ENCODE measurements at regions not wholly inside any gene's neighbourhood (a gene's known extent, or its start where the extent isn't known, plus 50 kb on each side); places are given as distances from the start of the nearest gene placed in this dataset.

DNA sequence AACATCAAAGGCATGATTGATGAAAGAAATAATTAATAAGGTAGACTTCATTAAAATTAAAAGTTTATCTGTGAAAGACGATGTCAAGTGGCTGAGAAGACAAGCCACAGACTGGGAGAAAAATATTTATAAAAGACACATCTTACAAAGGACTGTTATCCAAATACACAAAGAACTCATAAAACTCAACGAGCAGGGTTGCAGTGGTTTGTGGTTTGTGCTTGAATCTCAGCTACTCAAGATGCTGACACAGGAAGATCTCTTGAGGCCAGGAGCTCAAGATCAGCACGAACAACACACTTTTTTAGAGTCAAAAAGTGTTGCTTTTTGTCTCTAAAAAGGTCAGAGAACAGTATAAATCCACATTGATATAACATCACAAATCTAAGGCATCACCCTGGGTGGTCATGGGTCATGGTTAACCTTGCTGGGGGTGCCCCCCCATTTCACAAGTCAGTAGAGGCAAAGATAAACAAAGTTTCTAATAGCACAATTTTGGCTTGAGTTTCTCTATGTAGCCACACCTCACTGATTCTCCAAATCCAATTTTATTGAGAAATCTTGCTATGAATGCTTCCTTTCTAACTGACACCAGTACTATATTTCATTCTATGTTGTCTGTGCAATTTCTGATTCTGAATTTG, 342.9 kb upstream of the RPS23 start (continued):
- TF ChIP-seq, protein P1, sequence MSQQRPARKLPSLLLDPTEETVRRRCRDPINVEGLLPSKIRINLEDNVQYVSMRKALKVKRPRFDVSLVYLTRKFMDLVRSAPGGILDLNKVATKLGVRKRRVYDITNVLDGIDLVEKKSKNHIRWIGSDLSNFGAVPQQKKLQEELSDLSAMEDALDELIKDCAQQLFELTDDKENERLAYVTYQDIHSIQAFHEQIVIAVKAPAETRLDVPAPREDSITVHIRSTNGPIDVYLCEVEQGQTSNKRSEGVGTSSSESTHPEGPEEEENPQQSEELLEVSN (IDR thresholded peaks at IDR 0.05; ENCODE audit: borderline replicate concordance in 1 of 2, extremely low read depth in 1 of 2, insufficient read depth in 1 of 2, insufficient read length in 1 of 2, low read depth in 1 of 2, low read length in 1 of 2, poor library complexity in 1 of 2, severe bottlenecking in 1 of 2) = no peak
- TF ChIP-seq JUND (IDR thresholded peaks at IDR 0.05; ENCODE audit: borderline replicate concordance, low read depth, low read length) (no peak), JUND (tag; IDR thresholded peaks at IDR 0.05; ENCODE audit: borderline replicate concordance, low read depth, low read length) (no peak), RBM17 (IDR thresholded peaks at IDR 0.05; ENCODE audit: borderline replicate concordance, low read depth, low read length) (no peak)

DNA sequence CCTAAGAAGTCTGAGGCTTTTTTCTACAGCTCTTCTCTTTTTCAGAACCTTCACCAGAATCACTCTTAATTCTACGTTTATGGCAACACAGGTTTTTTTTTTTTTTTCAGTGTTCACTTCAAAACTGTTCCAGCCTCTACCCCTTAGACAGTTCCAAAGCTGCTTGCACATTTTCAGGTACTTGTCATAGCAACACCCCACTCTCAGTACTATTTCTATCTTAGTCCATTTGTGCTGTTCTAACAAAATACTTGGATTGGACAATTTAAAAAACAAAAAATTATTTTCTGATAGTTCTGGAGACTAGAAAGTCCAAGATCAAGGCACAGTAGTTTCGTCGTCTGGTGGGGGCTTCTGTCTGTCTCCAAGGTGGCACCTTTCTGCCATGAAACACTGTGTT, 340.9 kb upstream of the RPS23 start:
- in situ Hi-C loops (cut with MboI) = no loop called here
- ATAC-seq (no peak), DNase-seq (ENCODE audit: extremely low read depth in 1 of 4, low spot score in 3 of 4) (no peak), FAIRE-seq (no peak)
- H3K4me3 ChIP-seq = no peak overlapping the region
- 3% methylated on average over 3 of the region's 3 CpGs for WGBS (ENCODE audit: insufficient coverage, low coverage, missing lambda C conversion rate)
- no peak overlapping the region for H3K27ac ChIP-seq (ENCODE audit: extremely low read depth, low read depth, low read length)
- H2AFZ ChIP-seq (ENCODE audit: low read depth, low read length) = no peak overlapping the region
- no peaks in the 10 kb centered on the region for H4K20me1 ChIP-seq (replicated peaks; ENCODE audit: control insufficient read depth, insufficient read depth, low read length)
- ChIA-PET POLR2A (no interaction called here), CTCF (ENCODE audit: low intra/inter-chr PET ratio) (no interaction called here)
- H3K4me2 ChIP-seq (ENCODE audit: insufficient read depth, low read length) = no peak overlapping the region
- no peak overlapping the region for H3K9ac ChIP-seq (ENCODE audit: insufficient read depth in 1 of 2, low read depth in 2 of 2, low read length in 2 of 2)
- TF ChIP-seq, protein P2, sequence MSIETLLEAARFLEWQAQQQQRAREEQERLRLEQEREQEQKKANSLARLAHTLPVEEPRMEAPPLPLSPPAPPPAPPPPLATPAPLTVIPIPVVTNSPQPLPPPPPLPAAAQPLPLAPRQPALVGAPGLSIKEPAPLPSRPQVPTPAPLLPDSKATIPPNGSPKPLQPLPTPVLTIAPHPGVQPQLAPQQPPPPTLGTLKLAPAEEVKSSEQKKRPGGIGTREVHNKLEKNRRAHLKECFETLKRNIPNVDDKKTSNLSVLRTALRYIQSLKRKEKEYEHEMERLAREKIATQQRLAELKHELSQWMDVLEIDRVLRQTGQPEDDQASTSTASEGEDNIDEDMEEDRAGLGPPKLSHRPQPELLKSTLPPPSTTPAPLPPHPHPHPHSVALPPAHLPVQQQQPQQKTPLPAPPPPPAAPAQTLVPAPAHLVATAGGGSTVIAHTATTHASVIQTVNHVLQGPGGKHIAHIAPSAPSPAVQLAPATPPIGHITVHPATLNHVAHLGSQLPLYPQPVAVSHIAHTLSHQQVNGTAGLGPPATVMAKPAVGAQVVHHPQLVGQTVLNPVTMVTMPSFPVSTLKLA (conservative IDR thresholded peaks at IDR 0.05) = no peak
- no peak for TF ChIP-seq ZNF347 (CRISPR knock-in tag; IDR thresholded peaks at IDR 0.05; ENCODE audit: low read depth)
- TF ChIP-seq, protein P3, sequence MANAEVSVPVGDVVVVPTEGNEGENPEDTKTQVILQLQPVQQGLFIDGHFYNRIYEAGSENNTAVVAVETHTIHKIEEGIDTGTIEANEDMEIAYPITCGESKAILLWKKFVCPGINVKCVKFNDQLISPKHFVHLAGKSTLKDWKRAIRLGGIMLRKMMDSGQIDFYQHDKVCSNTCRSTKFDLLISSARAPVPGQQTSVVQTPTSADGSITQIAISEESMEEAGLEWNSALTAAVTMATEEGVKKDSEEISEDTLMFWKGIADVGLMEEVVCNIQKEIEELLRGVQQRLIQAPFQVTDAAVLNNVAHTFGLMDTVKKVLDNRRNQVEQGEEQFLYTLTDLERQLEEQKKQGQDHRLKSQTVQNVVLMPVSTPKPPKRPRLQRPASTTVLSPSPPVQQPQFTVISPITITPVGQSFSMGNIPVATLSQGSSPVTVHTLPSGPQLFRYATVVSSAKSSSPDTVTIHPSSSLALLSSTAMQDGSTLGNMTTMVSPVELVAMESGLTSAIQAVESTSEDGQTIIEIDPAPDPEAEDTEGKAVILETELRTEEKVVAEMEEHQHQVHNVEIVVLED (CRISPR knock-in tag; IDR thresholded peaks at IDR 0.05) = no peak
- no peak for TF ChIP-seq ZNF212 (CRISPR knock-in tag; IDR thresholded peaks at IDR 0.05)
- peak; percentile 57 for TF ChIP-seq ZNF707 (CRISPR knock-in tag; conservative IDR thresholded peaks at IDR 0.05)
- H3K9me1 ChIP-seq (ENCODE audit: control insufficient read depth, insufficient read depth, low read length) = no peaks in the 10 kb centered on the region
- intact Hi-C loops (cut with micrococcal nuclease) = no loop called here
- no peaks in the 10 kb centered on the region for H3K27me3 ChIP-seq (ENCODE audit: control insufficient read depth in 2 of 2, insufficient read depth in 2 of 2, low read length in 2 of 2)
- no peaks in the 10 kb centered on the region for H3K9me3 ChIP-seq (replicated peaks; ENCODE audit: control insufficient read depth, insufficient read depth, low read depth, low read length)
- no TSS peak for BruUV-seq (replicated peaks)
- no peaks in the 10 kb centered on the region for H3K79me2 ChIP-seq (ENCODE audit: control insufficient read depth, insufficient read depth, low read length)
- H3K4me1 ChIP-seq (replicated peaks in 1 of 2; ENCODE audit: control insufficient read depth in 2 of 2, insufficient read depth in 2 of 2, low read length in 2 of 2) = no peaks in the 10 kb centered on the region
- H3K36me3 ChIP-seq (ENCODE audit: control insufficient read depth, insufficient read depth, low read length) = no peaks in the 10 kb centered on the region
